Sigmoid colon (tissue), 6 donors: ENCODE measurements at regions not wholly inside any gene's neighbourhood (a gene's known extent, or its start where the extent isn't known, plus 50 kb on each side); places are given as distances from the start of the nearest gene placed in this dataset.
"Not testable (repeated sequence)": the region's sequence is repeated elsewhere in the genome, so short reads cannot be mapped to it uniquely, and the experiment has no call there.

ENCODE experiments used
- DNase-seq: peaks from one replicate; pipeline ENCODE4 v3.0.0-alpha.2; 2019
- H3K27ac ChIP-seq, 4 donors: fragments of 200-600 bp; sonication (generic); one replicate each; pipeline ENCODE4 v1.5.1; 2016 to 2019; ENCODE audit warnings: mild to moderate bottlenecking in 1 of 4
- H3K27me3 ChIP-seq, 3 donors: fragments of 200-600 bp; sonication (generic); one replicate each; pipeline ENCODE4 v1.5.1; 2019; ENCODE audit warnings: mild to moderate bottlenecking in 1 of 3
- H3K36me3 ChIP-seq, 4 donors: fragments of 200-600 bp; sonication (generic); one replicate each; pipeline ENCODE4 v1.5.1; 2016 to 2019
- H3K4me1 ChIP-seq, 4 donors: fragments of 200-600 bp; sonication (generic); one replicate each; pipeline ENCODE4 v1.5.1; 2017 to 2019
- H3K4me3 ChIP-seq, 4 donors: fragments of 200-600 bp; sonication (generic); one replicate each; pipeline ENCODE4 v1.5.1; 2017 to 2019; ENCODE audit warnings: mild to moderate bottlenecking in 2 of 4, moderate library complexity in 1 of 4
- H3K9me3 ChIP-seq, 4 donors: fragments of 200-600 bp in 3 of 4; sonication (generic) in 3 of 4; one replicate each; pipeline versions ENCODE4 v1.5.1 to v1.6.1; 2013 to 2019
- CTCF ChIP-seq, 4 experiments: fragments of 450-650 bp in 3 of 4; fragments of 200-600 bp in 1 of 4; IDR thresholded peaks; one replicate each; pipeline ENCODE4 v1.5.1; 2016 to 2019; ENCODE audit warnings: antibody characterized with exemption in 4 of 4, mild to moderate bottlenecking in 3 of 4, moderate library complexity in 2 of 4
- EP300 ChIP-seq, 4 donors: sonication (generic); formaldehyde crosslinking; IDR thresholded peaks; one replicate each; pipeline ENCODE4 v1.6.1; 2017; ENCODE audit warnings: antibody characterized with exemption in 4 of 4
- POLR2A ChIP-seq, 2 donors: fragments of 450-650 bp; IDR thresholded peaks; one replicate each; pipeline ENCODE4 v1.6.1; 2016; ENCODE audit warnings: antibody characterized with exemption in 2 of 2, mild to moderate bottlenecking in 2 of 2, moderate library complexity in 2 of 2
- POLR2AphosphoS5 ChIP-seq, 4 donors: sonication (generic); formaldehyde crosslinking; IDR thresholded peaks; one replicate each; pipeline ENCODE4 v1.6.1; 2017; ENCODE audit warnings: antibody characterized with exemption in 4 of 4
- WGBS, 2 donors: extraction: QIAGEN DNeasy Blood & Tissue Kit; methylation state at CpG; one replicate each; pipeline ENCODE4 v1.1.7; 2013; 5-methylcytosine and 5-hydroxymethylcytosine counted together
- intact Hi-C: fragments of 100-400 bp; cut with DNase I; formaldehyde crosslinking; loops from one replicate; pipeline ENCODE4 v1.15.1; 2023
- donor health status: healthy with polysubstance abuse.
- donor health status: healthy.

GRCh38 chr10:101280511-101280910 is 51.2 kb upstream of the LBX1 start:
- no peak overlapping the region for H3K4me3 ChIP-seq
- H3K9me3 ChIP-seq: no peaks in the 10 kb centered on the region
- WGBS, 2 donors: 82 to 87% methylated on average over 2 of the region's 2 CpGs
- peaks cover 14 to 40% (median 25%) of the 10 kb centered on the region in 3 donors for H3K27me3 ChIP-seq
- H3K4me1 ChIP-seq: peaks cover 0 to 10% (median 8%) of the 10 kb centered on the region in 4 donors
- no peaks in the 10 kb centered on the region for H3K36me3 ChIP-seq
- TF ChIP-seq CTCF (IDR thresholded peaks at IDR 0.05) (no peak), POLR2A (IDR thresholded peaks at IDR 0.05) (no peak), EP300 (IDR thresholded peaks at IDR 0.05) (no peak), POLR2AphosphoS5 (IDR thresholded peaks at IDR 0.05) (no peak)
- intact Hi-C loops: no loop called here
- DNase-seq: no peak
- no peak overlapping the region for H3K27ac ChIP-seq

DNA sequence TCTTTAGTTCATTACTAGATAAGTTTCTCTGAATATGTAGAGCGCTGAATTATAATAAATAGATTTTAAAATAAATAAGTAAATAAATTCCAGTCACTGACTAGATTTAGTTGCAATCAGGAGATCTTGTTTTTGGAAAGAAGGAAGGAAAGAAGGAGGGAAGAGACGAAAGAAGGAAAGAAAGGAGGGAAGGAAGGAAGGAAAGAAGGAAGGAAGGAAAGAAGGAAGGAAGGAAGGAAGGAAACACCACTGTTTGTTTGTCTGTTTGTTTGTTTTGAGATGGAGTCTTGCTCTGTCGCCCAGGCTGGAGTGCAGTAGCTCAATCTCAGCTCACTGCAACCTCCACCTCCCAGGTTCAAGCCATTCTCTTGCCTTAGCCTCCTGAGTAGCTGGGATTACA is 51.7 kb upstream of the LBX1 start:
- H3K4me3 ChIP-seq, H3K36me3 ChIP-seq, H3K9me3 ChIP-seq, DNase-seq, H3K27ac ChIP-seq, intact Hi-C loops: not testable (repeated sequence)
- 84 to 90% methylated on average over 3 of the region's 3 CpGs for WGBS, 2 donors
- H3K4me1 ChIP-seq: peaks cover 0 to 10% (median 8%) of the 10 kb centered on the region in 4 donors
- peaks cover 14 to 44% (median 29%) of the 10 kb centered on the region in 3 donors for H3K27me3 ChIP-seq

GRCh38 chr10:101282947-101283346 is 53.7 kb upstream of the LBX1 start:
- H3K36me3 ChIP-seq: no peaks in the 10 kb centered on the region
- DNase-seq: no peak
- H3K4me3 ChIP-seq: no peak overlapping the region
- H3K9me3 ChIP-seq: no peaks in the 10 kb centered on the region
- H3K4me1 ChIP-seq: peaks cover 0 to 10% (median 8%) of the 10 kb centered on the region in 4 donors
- intact Hi-C loops: no loop called here
- 55 to 70% methylated on average over 2 of the region's 2 CpGs for WGBS, 2 donors
- peaks cover 18 to 64% (median 47%) of the 10 kb centered on the region in 3 donors for H3K27me3 ChIP-seq
- no peak for TF ChIP-seq POLR2A (IDR thresholded peaks at IDR 0.05)
- no peak for TF ChIP-seq EP300 (IDR thresholded peaks at IDR 0.05)
- TF ChIP-seq CTCF (IDR thresholded peaks at IDR 0.05): no peak
- no peak for TF ChIP-seq POLR2AphosphoS5 (IDR thresholded peaks at IDR 0.05)
- H3K27ac ChIP-seq: no peak overlapping the region

DNA sequence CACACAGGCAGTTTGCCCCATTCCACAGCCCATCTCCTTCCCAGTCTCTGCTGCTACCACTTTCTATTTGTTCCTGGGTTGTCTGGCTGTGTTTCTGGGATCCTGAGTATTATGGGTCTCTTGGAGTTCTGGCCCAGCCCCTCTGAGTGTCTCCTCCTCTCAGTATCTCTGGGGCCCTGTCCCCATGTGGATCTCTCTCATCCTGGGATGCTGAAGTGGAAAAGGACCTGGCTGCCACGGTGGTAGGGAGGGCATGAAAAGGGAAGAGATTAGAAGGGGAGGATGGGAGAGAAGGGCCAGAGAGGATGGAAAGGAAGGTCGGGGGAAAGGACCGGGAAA is 54.5 kb upstream of the LBX1 start:
- TF ChIP-seq POLR2A (IDR thresholded peaks at IDR 0.05): no peak
- TF ChIP-seq EP300 (IDR thresholded peaks at IDR 0.05): no peak
- no peak for TF ChIP-seq POLR2AphosphoS5 (IDR thresholded peaks at IDR 0.05)
- TF ChIP-seq CTCF (IDR thresholded peaks at IDR 0.05): no peak

GRCh38 chr10:101284101-101284743 is 55.0 kb upstream of the LBX1 start:
- 6 to 7% methylated on average over 54 of the region's 54 CpGs for WGBS, 2 donors
- H3K36me3 ChIP-seq: no peaks in the 10 kb centered on the region
- DNase-seq: no peak
- H3K9me3 ChIP-seq: no peaks in the 10 kb centered on the region
- H3K27ac ChIP-seq: no peak overlapping the region
- H3K4me1 ChIP-seq: peaks cover 0 to 10% (median 8%) of the 10 kb centered on the region in 4 donors
- peak overlapping the region in 2 of 4 donors; percentile 23 to 35 for H3K4me3 ChIP-seq
- TF ChIP-seq POLR2A (IDR thresholded peaks at IDR 0.05): no peak
- no peak for TF ChIP-seq POLR2AphosphoS5 (IDR thresholded peaks at IDR 0.05)
- TF ChIP-seq CTCF (IDR thresholded peaks at IDR 0.05): no peak
- no peak for TF ChIP-seq EP300 (IDR thresholded peaks at IDR 0.05)
- intact Hi-C loops: no loop called here
- peaks cover 18 to 77% (median 55%) of the 10 kb centered on the region in 3 donors for H3K27me3 ChIP-seq

More for the DNA sequence above, 54.5 kb upstream of the LBX1 start:
- no peaks in the 10 kb centered on the region for H3K36me3 ChIP-seq
- no peak for DNase-seq
- intact Hi-C loops: no loop called here
- peak overlapping the region in 1 of 4 donors; percentile 35 for H3K4me3 ChIP-seq
- no peak overlapping the region for H3K27ac ChIP-seq
- H3K9me3 ChIP-seq: no peaks in the 10 kb centered on the region
- H3K27me3 ChIP-seq: peaks cover 18 to 72% (median 55%) of the 10 kb centered on the region in 3 donors
- H3K4me1 ChIP-seq: peaks cover 0 to 10% (median 8%) of the 10 kb centered on the region in 4 donors
- 3 to 4% methylated on average over 3 of the region's 3 CpGs for WGBS, 2 donors
